Activated CD4-positive, alpha-beta T cell treated with anti-CD3 and anti-CD28 coated beads, Interleukin-2, amount 50 U/mL, for 4 hours (primary cell): ENCODE measurements at regions not wholly inside any gene's neighbourhood (a gene's known extent, or its start where the extent isn't known, plus 50 kb on each side); places are given as distances from the start of the nearest gene placed in this dataset.

Experiments
- DNase-seq, 2 experiments: peaks; one replicate each; pipeline ENCODE4 v3.0.0-alpha.2; 2020

DNA sequence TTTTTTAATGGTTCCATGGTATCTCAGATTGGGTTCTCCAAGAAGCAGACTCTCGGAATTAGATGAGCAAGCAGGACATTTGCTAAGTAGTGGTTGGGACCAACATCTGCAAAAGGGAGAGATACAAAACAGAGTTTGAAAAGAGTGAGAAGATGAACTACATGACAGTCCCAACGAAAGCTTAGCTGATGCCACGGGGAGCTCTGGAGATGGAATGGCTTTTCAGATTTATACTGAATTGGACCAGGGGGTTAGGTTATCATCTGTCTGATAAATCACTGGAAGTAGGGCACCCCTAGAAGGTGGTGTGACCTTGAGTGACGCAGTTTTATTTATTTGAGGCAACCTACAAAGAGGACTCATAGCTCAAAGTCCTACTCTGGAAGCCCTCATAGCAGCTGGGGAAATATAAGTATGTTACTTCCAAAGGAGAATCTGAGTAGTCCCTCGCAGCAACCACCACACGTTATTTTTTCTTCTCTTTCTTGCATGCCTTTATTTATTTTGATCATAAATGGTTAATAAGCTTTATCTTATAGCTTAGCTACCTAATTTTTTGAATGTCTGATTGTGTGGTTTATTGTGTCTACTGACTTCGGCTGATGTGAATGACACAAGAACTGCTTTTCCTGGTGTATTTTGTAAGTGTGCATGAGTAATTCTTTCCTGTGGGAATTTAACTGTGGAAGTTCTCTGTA is 815.4 kb downstream of the SQOR start:
- DNase-seq: no peak

GRCh38 chr15:46450810-46451182 is 816.0 kb downstream of the SQOR start:
- no peak for DNase-seq

GRCh38 chr15:46452297-46452820 is 817.5 kb downstream of the SQOR start:
- DNase-seq: no peak

- DNase-seq: no peak
Measured at GRCh38 chr15:46456456-46456855, 821.6 kb downstream of the SQOR start.

DNA sequence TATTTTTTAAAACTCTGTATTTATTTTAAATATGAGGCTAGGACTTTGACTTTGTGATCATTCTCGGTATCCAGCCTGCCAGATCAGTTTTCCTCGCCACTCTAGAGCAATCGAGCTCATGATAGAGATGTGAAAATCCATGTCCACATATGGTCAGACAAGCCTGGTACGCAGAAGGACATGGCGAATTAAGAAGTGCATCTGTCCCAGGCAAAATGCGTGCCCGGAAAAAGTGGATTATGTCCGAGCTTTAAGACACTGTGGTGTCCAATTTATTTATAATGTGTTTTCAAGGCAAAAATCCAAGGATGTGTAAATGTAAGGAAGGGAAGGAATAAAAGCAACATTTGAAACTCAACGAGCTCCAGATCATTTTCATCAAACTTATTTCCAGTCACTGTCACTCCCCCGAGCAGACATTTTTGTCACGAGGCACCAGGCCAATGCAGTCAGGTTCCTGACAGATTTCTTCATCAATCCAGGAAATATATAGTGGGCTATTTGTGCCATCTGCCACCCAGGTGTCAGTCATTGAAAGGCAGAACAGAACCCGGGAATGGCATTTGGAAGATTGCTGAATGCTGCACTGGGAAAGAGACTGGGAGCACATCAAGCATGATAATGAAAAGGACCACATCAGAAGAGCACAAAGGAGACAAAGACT is 825.7 kb downstream of the SQOR start:
- no peak for DNase-seq

- DNase-seq: no peak
Measured at GRCh38 chr15:46461416-46461815, 826.6 kb downstream of the SQOR start.

DNA sequence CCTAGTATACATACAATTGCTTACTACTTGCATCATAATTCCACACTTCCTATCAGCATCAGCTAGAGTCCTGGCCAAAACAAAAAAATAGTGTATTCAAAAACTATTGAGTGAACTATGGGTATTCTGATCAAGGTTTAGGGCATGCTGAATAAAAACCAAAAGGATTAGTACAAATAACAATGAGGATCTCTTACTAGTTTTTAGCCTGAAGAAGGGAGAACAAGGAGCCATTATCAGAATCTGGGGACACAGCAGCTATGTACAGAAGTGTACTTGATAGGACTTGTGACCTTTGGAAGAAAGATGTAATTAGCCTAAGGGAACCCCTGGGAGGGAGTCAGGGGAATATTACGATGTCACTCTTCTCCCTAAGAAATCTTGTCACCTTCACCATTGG is 832.2 kb downstream of the SQOR start:
- no peak for DNase-seq

GRCh38 chr15:46471096-46471495 is 836.3 kb downstream of the SQOR start:
- DNase-seq: no peak

- DNase-seq: no peak
Measured at GRCh38 chr15:46489276-46489675, 854.4 kb downstream of the SQOR start.

DNA sequence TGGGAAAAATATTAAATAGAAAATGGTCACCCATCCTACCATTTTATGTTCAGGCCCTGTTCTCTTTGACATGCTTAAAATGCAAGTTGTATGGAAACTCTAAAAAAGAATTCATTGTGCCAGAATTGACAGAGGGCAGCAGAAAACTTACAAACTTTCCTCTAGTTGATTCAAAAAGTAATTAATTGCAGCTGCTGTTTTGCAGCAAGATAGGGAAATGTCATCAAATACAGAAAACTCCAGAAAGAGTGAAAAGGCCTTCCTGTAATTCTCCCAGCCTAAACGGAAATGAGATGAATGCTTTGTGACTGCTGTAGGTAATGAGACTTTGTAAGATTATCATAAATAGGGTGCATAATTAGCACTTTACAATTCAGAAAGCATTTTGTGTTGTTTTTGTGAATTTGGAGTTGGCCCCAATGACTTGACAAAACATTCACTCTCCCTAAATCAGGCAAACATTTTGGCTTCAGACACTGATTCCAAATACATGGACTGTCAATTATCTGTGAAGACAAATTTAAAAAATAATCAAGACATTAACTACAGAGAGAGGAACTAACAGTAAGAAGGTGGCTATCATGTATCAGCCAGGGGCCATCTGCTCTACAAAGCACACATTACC is 861.8 kb downstream of the SQOR start:
- no peak for DNase-seq

DNA sequence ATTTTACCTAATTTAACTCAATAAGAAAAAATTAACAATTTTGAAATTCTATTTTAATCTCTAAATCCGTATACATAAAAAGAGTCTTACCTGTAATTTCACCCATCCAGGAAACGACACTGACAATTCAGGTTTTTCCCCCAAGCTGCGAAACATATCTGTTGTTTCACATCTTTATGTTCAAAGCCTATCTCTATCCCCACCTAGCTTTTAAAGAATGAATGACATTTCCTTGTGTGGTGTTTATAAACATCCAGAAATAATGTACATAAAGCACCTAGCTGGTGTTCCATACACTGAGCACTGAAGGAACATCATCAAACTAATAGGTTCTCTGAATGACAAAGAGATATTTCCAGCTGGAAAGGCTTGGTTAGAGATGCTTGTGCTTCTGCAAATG is 867.8 kb downstream of the SQOR start:
- no peak for DNase-seq

DNA sequence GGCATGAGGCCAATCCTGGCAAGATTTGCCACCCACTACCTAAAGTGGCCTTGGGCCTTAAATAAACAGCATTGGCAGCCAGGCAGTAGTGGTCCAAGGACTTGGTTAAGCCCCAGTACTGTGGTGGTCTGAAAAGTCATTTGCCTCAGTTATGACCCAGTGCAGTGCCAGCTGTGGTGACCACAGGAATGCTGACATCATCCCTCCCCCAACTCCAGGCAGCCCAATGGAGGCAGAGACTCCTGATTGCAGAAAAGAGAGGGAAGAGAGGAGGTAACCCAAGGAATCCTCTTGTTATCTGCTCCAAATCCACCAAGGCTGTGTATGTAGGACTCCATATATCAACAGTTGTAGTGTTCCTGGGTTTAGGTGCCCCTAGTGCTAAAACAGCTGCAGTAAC is 883.6 kb downstream of the SQOR start:
- no peak for DNase-seq

GRCh38 chr15:46523701-46524100 is 888.9 kb downstream of the SQOR start:
- DNase-seq: no peak

DNA sequence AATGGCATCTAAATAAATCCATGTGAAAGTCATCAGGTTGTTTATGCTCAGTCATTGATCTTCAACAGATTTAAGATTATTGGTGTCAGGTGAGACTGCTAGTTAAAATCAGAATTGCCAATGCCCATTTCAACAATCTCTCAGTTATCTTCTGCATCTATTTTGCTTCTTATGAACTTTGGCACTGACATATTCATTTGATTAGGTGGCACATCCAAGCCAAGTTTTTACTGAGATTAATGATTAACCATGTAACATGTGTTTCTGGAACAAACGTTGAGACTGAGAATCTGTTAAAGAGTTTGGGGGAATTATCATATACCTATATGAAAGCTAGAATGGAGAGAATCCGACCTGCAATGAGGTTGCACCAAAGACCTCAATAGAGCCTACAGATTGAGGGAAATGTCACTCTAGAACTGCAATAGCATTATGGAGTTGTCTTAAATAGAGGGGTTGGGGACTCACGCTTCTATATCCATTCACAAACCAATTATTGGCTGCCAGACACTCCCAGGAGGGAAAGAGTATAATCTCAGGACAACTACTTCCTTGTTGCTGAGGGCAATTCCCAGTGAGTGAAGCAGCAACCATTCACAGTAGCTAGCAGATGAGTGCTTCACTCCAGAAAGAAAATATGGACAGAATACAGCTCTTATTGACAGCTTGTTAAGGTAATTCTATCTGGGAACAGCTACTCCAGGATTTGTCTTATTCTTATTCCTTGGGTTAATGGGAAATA is 891.3 kb downstream of the SQOR start:
- DNase-seq: no peak

- no peak for DNase-seq
Measured at GRCh38 chr15:46526726-46527110, 891.9 kb downstream of the SQOR start.

DNA sequence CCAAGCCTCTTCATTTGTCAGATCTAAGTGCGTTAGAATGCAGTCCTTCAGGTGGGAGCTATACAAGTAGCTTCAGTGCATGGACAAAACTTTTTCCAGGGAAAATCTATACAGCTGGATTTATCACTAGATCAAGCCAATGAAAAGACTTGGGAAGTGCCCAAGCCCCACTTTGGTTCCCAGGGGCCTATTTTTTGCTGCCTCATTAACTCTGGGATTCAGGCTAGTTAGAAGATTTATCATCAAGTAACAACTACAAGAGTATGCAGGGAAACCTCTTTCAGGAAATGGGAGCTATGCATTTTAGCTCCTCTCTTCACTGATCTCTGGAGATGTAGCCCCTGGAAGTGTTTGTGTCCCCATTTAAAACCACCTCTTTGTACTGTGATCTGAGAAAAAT is 908.8 kb downstream of the SQOR start:
- DNase-seq: no peak

GRCh38 chr15:46548989-46549388 is 914.2 kb downstream of the SQOR start:
- no peak for DNase-seq

DNA sequence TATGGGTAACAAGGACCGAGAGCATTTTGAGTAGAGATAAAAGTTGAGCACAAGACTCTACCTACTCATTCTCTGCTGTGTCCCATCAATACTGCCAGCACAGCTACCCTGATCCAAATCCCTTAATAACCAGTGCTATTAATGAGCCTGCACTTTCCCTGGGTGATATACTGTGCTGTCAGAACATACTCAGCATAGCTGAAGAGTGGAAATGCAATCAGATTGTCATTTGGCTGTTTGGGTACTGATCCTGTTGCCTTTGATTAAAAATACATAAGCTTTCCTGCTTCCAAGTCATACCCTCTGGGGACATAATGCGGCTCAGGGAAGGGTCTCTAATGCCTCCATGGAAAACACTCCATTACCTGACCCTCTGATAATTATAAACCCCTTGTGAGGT is 917.5 kb downstream of the SQOR start:
- no peak for DNase-seq

DNA sequence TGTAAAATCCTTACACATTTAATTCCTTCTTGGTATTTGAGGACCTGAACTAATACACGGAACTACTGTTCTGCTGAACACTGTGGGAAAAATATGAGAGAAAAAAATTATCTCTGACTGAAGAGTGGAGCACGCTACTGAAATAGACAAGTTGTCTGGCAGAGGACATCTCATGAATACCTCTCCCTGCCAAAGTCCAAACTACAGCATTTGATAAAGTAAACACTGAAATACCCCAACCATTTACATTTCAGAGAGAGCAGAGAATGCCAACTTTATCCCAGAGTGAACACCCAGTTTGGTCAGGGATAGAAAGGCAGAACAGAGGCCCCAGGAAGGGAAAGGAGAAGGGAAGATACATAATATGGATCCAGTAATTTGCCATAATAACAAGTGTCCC is 920.7 kb downstream of the SQOR start:
- DNase-seq: no peak

DNA sequence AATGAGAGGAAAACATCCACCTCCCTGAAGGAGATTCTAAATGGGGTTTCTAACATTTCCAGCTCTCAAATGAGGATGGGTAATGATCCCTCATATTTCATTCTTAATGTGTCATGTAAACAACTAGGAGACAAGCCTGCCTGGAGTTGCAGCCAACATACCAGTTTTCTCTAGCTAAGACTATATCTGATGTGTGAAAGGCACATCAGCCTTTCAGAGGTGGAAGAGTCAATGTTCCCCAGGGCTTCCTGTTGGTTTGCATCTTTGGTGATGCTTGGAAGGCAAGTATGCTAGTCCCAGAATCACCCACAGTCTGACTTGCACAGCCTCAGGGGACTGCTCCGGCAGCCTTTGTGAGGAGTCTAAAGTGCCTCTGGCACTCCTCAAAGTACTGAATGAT is 921.2 kb downstream of the SQOR start:
- no peak for DNase-seq

DNA sequence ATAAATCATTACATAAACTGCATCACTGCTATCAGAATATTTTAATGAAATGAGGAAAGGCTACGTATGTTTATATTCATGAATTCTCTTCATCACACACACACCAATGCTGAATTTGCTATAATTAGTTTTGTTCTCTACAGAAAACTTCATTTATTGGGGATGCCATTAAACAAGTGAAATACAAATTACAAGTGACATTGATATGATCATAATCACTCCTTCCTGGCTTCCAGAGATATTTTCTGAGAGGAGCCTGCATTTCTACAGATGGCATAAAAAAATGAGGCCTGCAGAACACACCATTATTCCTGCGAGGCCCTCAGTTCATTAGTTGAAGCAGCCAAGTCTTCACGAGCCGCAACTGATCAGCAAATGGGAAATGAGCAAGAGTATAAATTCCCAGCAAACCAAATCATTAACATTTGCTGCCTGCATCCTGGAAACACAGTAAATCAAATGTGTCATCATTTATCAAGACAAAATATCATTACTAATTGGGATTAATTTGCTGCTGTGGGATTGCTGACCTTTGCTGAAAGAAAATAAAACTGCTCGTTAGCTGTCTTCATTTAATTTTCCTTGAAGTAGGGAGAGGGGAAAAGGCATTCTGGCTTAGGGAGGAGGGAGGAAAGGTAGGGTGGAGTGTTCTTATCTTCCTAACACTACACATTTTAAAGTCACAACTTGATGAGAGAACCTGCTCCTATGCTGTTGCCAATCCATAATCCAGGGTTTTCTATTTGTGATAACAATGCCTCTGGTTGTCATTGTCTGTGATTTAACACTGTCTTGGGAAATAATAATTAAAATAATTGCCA is 921.9 kb downstream of the SQOR start:
- no peak for DNase-seq

GRCh38 chr15:46567968-46568367 is 933.1 kb downstream of the SQOR start:
- no peak for DNase-seq

DNA sequence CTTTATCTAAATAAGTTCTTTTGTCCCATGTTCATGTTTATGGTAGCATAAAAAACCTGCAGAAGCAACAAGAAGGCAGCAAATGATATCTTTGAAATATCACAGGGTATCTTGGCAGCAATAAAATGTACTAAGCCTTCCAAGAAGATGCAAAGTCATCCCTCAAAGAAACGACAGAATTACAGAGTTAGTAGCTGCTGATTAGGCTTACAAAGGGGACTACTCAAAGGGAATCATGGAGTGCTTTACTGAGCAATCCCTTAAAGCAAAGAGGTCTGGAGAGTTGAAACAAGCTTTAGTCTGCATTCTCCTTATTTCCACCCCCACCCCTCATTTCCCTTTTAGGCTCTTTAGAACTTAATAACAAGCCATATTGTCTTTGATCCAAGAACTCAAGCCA is 935.0 kb downstream of the SQOR start:
- DNase-seq: no peak
